Mesenchymal stem cell (in vitro differentiated cells and primary cell): ENCODE measurements at regions not wholly inside any gene's neighbourhood (a gene's known extent, or its start where the extent isn't known, plus 50 kb on each side); places are given as distances from the start of the nearest gene placed in this dataset.

Experiments used
- DNase-seq: peaks from one replicate; pipeline ENCODE4 v3.0.0-alpha.2; 2013
- H2AFZ ChIP-seq: one replicate; pipeline ENCODE4 v1.6.1; 2013; ENCODE audit warnings: low read depth, mild to moderate bottlenecking, control low read depth, inconsistent platforms, low read length, moderate library complexity
- H2AK5ac ChIP-seq: 2 replicates; pipeline ENCODE4 v1.6.1; 2013; ENCODE audit warnings: low read length, moderate library complexity, mild to moderate bottlenecking, inconsistent platforms; ENCODE audit not compliant: severe bottlenecking
- H2BK120ac ChIP-seq: one replicate; pipeline ENCODE4 v1.6.1; 2013; ENCODE audit warnings: low read depth, mild to moderate bottlenecking, inconsistent platforms, low read length, moderate library complexity
- H2BK12ac ChIP-seq, 2 experiments: one replicate each; pipeline ENCODE4 v1.6.1; 2013; ENCODE audit warnings: inconsistent platforms in 2 of 2, low read length in 2 of 2, mild to moderate bottlenecking in 2 of 2, moderate library complexity in 2 of 2, control low read depth in 1 of 2
- H2BK15ac ChIP-seq: one replicate; pipeline ENCODE4 v1.6.1; 2013; ENCODE audit warnings: mild to moderate bottlenecking, low read depth, inconsistent platforms; ENCODE audit not compliant: poor library complexity, severe bottlenecking
- H2BK5ac ChIP-seq: 2 replicates; pipeline ENCODE4 v1.6.1; 2013; ENCODE audit warnings: low read depth, mild to moderate bottlenecking, low read length, control low read depth, inconsistent platforms; ENCODE audit not compliant: poor library complexity, severe bottlenecking
- H3K14ac ChIP-seq, 2 experiments: one replicate each; pipeline ENCODE4 v1.6.1; 2013; ENCODE audit warnings: inconsistent platforms in 2 of 2, low read length in 2 of 2, control low read depth in 1 of 2, mild to moderate bottlenecking in 1 of 2, moderate library complexity in 1 of 2
- H3K18ac ChIP-seq, 2 experiments: one replicate each; pipeline ENCODE4 v1.6.1; 2013; ENCODE audit warnings: inconsistent platforms in 2 of 2, low read length in 2 of 2, control low read depth in 1 of 2, low read depth in 1 of 2, mild to moderate bottlenecking in 1 of 2
- H3K23ac ChIP-seq, 2 experiments: one replicate each; pipeline ENCODE4 v1.6.1; 2013; ENCODE audit warnings: inconsistent platforms in 2 of 2, low read length in 2 of 2, mild to moderate bottlenecking in 2 of 2, moderate library complexity in 2 of 2, control low read depth in 1 of 2
- H3K27ac ChIP-seq: 2 replicates; pipeline ENCODE4 v1.5.1; 2013; ENCODE audit warnings: mild to moderate bottlenecking, moderate library complexity, low read length, control low read depth, inconsistent platforms; ENCODE audit not compliant: poor library complexity, severe bottlenecking
- H3K27me3 ChIP-seq, 2 experiments: 2 replicates each; pipeline versions ENCODE4 v1.6.1 to v1.7.0; 2013; ENCODE audit warnings: low read length in 2 of 2, mild to moderate bottlenecking in 2 of 2, moderate library complexity in 2 of 2, control low read depth in 1 of 2, inconsistent platforms in 1 of 2; ENCODE audit not compliant: control insufficient read depth in 1 of 2, insufficient read depth in 1 of 2
- H3K36me3 ChIP-seq, 2 experiments: 2 replicates each; pipeline versions ENCODE4 v1.6.1 to v1.7.0; 2013; ENCODE audit warnings: low read length in 2 of 2, control low read depth in 1 of 2, inconsistent platforms in 1 of 2, low read depth in 1 of 2, mild to moderate bottlenecking in 1 of 2; ENCODE audit not compliant: insufficient read depth in 2 of 2, control insufficient read depth in 1 of 2
- H3K4ac ChIP-seq, 2 experiments: one replicate each; pipeline ENCODE4 v1.6.1; 2013; ENCODE audit warnings: inconsistent platforms in 2 of 2, low read length in 2 of 2, mild to moderate bottlenecking in 2 of 2, moderate library complexity in 2 of 2, control low read depth in 1 of 2, low read depth in 1 of 2
- H3K4me1 ChIP-seq: 2 replicates; pipeline ENCODE4 v1.6.1; 2013; ENCODE audit warnings: low read depth, low read length, control low read depth; ENCODE audit not compliant: control insufficient read depth, insufficient read depth
- H3K4me2 ChIP-seq: 2 replicates; pipeline ENCODE4 v1.6.1; 2013; ENCODE audit warnings: low read length, mild to moderate bottlenecking, inconsistent platforms; ENCODE audit not compliant: poor library complexity, severe bottlenecking
- H3K4me3 ChIP-seq, 2 experiments: 2 replicates each; pipeline versions ENCODE4 v1.5.1 to v1.7.0; 2013; ENCODE audit warnings: low read length in 2 of 2, mild to moderate bottlenecking in 2 of 2, control low read depth in 1 of 2, low read depth in 1 of 2; ENCODE audit not compliant: insufficient read depth in 1 of 2
- H3K79me1 ChIP-seq: replicated peaks from 2 replicates; pipeline ENCODE4 v1.6.1; 2013; ENCODE audit warnings: mild to moderate bottlenecking, control low read depth, low read length, inconsistent platforms; ENCODE audit not compliant: poor library complexity, severe bottlenecking
- H3K9ac ChIP-seq: 2 replicates; pipeline ENCODE4 v1.7.0; 2013; ENCODE audit warnings: mild to moderate bottlenecking, low read length, moderate library complexity
- H3K9me3 ChIP-seq: 2 replicates; pipeline ENCODE4 v1.7.0; 2013; ENCODE audit warnings: mild to moderate bottlenecking, low read length; ENCODE audit not compliant: control insufficient read depth
- H4K8ac ChIP-seq: one replicate; pipeline ENCODE4 v1.6.1; 2013; ENCODE audit warnings: inconsistent platforms, mild to moderate bottlenecking, low read length, moderate library complexity
- H4K91ac ChIP-seq: one replicate; pipeline ENCODE4 v1.6.1; 2013; ENCODE audit warnings: mild to moderate bottlenecking, low read length, inconsistent platforms
- WGBS: methylation state at CpG from one replicate; pipeline ENCODE4 v1.1.7; 2013; ENCODE audit warnings: mixed read lengths; 5-methylcytosine and 5-hydroxymethylcytosine counted together

- Histone ChIP-seq H2AFZ (no peak overlapping the region), H3K9ac (no peak overlapping the region), H2BK15ac (no peak overlapping the region), H3K18ac (no peak overlapping the region), H3K27me3 (peaks cover 4 to 39% of the 10 kb centered on the region in 2 experiments), H2AK5ac (no peak overlapping the region), H3K79me1 (no peaks in the 10 kb centered on the region), H3K4me2 (no peak overlapping the region), H3K9me3 (no peaks in the 10 kb centered on the region), H3K23ac (no peak overlapping the region), H3K4me3 (no peak overlapping the region), H3K4ac (no peak overlapping the region), H3K27ac (no peak overlapping the region), H4K8ac (no peak overlapping the region), H2BK5ac (no peak overlapping the region), H2BK12ac (no peak overlapping the region), H3K36me3 (no peaks in the 10 kb centered on the region), H3K4me1 (no peaks in the 10 kb centered on the region), H3K14ac (no peak overlapping the region), H4K91ac (no peak overlapping the region), H2BK120ac (no peak overlapping the region)
- DNase-seq = no peak
- 46% methylated on average over 6 of the region's 7 CpGs for WGBS
Observed at GRCh38 chr12:131640525-131640924, 70.4 kb upstream of the SFSWAP start.

GRCh38 chr12:131641315-131641714 lies 69.6 kb upstream of the SFSWAP start:
- no peak overlapping the region for H3K4me2 ChIP-seq
- H3K9me3 ChIP-seq = no peaks in the 10 kb centered on the region
- no peak overlapping the region for H3K27ac ChIP-seq
- no peak overlapping the region for H2BK5ac ChIP-seq
- no peak overlapping the region for H3K18ac ChIP-seq
- no peak overlapping the region for H3K4me3 ChIP-seq
- no peak overlapping the region for H3K23ac ChIP-seq
- H3K9ac ChIP-seq = no peak overlapping the region
- no peak overlapping the region for H2BK12ac ChIP-seq
- no peaks in the 10 kb centered on the region for H3K36me3 ChIP-seq
- H2BK15ac ChIP-seq = no peak overlapping the region
- no peak overlapping the region for H4K8ac ChIP-seq
- H2AK5ac ChIP-seq = no peak overlapping the region
- H4K91ac ChIP-seq = no peak overlapping the region
- no peak for DNase-seq
- no peak overlapping the region for H3K14ac ChIP-seq
- peaks cover 4 to 35% of the 10 kb centered on the region in 2 experiments for H3K27me3 ChIP-seq
- no peaks in the 10 kb centered on the region for H3K79me1 ChIP-seq
- 82% methylated on average over 8 of the region's 9 CpGs for WGBS
- H3K4ac ChIP-seq = no peak overlapping the region
- H2BK120ac ChIP-seq = no peak overlapping the region
- no peaks in the 10 kb centered on the region for H3K4me1 ChIP-seq
- H2AFZ ChIP-seq = no peak overlapping the region

- no peaks in the 10 kb centered on the region for H3K79me1 ChIP-seq
- H2BK5ac ChIP-seq = no peak overlapping the region
- H3K9ac ChIP-seq = no peak overlapping the region
- H4K91ac ChIP-seq = no peak overlapping the region
- no peak overlapping the region for H2BK120ac ChIP-seq
- no peaks in the 10 kb centered on the region for H3K4me1 ChIP-seq
- no peak overlapping the region for H2BK15ac ChIP-seq
- H4K8ac ChIP-seq = no peak overlapping the region
- H3K4ac ChIP-seq = no peak overlapping the region
- no peak overlapping the region for H2AK5ac ChIP-seq
- no peak overlapping the region for H2AFZ ChIP-seq
- H3K4me3 ChIP-seq = no peak overlapping the region
- H3K9me3 ChIP-seq = no peaks in the 10 kb centered on the region
- 75% methylated on average over 8 of the region's 8 CpGs for WGBS
- H2BK12ac ChIP-seq = no peak overlapping the region
- H3K18ac ChIP-seq = no peak overlapping the region
- H3K14ac ChIP-seq = no peak overlapping the region
- no peak overlapping the region for H3K23ac ChIP-seq
- no peak for DNase-seq
- H3K36me3 ChIP-seq = no peaks in the 10 kb centered on the region
- no peak overlapping the region for H3K4me2 ChIP-seq
- no peak overlapping the region for H3K27ac ChIP-seq
- H3K27me3 ChIP-seq = peaks cover 4 to 31% of the 10 kb centered on the region in 2 experiments
Observed at GRCh38 chr12:131642101-131642540, 68.8 kb upstream of the SFSWAP start.

- Histone ChIP-seq H3K36me3 (no peaks in the 10 kb centered on the region), H3K18ac (no peak overlapping the region), H2AFZ (no peak overlapping the region), H2BK12ac (no peak overlapping the region), H2AK5ac (no peak overlapping the region), H2BK15ac (no peak overlapping the region), H3K27ac (no peak overlapping the region), H2BK5ac (no peak overlapping the region), H2BK120ac (no peak overlapping the region), H3K9ac (no peak overlapping the region), H3K4me1 (no peaks in the 10 kb centered on the region), H4K8ac (no peak overlapping the region), H3K4me2 (no peak overlapping the region), H3K27me3 (peaks cover 4 to 30% of the 10 kb centered on the region in 2 experiments), H4K91ac (no peak overlapping the region), H3K4me3 (no peak overlapping the region), H3K9me3 (no peaks in the 10 kb centered on the region), H3K14ac (no peak overlapping the region), H3K23ac (no peak overlapping the region), H3K4ac (no peak overlapping the region), H3K79me1 (no peaks in the 10 kb centered on the region)
- 88% methylated on average over 17 of the region's 17 CpGs for WGBS
- DNase-seq = no peak
Observed at GRCh38 chr12:131642771-131643170, 68.1 kb upstream of the SFSWAP start.
